Effector memory CD8-positive, alpha-beta T cell (primary cell): ENCODE measurements at regions not wholly inside any gene's neighbourhood (a gene's known extent, or its start where the extent isn't known, plus 50 kb on each side); places are given as distances from the start of the nearest gene placed in this dataset.

Experiments
- ATAC-seq: fragments of 150-1000 bp; cut with Tn5 transposase; replicated peaks from 2 replicates; pipeline ENCODE4 v1.10.0; 2021; ENCODE audit warnings: mild to moderate bottlenecking, moderate library complexity
- DNase-seq, 3 experiments: peaks; one replicate each; pipeline ENCODE4 v3.0.0; 2021
- H3K27ac Mint-ChIP-seq, 2 donors: one replicate each; pipeline ENCODE4 v1.8.0; 2022; ENCODE audit warnings: mild to moderate bottlenecking in 2 of 2, mixed read lengths in 2 of 2, moderate library complexity in 2 of 2
- H3K27me3 Mint-ChIP-seq, 2 donors: one replicate each; pipeline ENCODE4 v1.8.0; 2022; ENCODE audit warnings: mixed read lengths in 2 of 2
- H3K36me3 Mint-ChIP-seq: one replicate; pipeline ENCODE4 v1.8.0; 2022; ENCODE audit warnings: mild to moderate bottlenecking, moderate library complexity, mixed read lengths; ENCODE audit not compliant: insufficient read depth
- H3K4me1 Mint-ChIP-seq, 2 donors: one replicate each; pipeline ENCODE4 v1.8.0; 2022; ENCODE audit warnings: low read depth in 2 of 2, mixed read lengths in 2 of 2
- H3K4me3 Mint-ChIP-seq, 2 donors: one replicate each; pipeline ENCODE4 v1.8.0; 2022; ENCODE audit warnings: mild to moderate bottlenecking in 2 of 2, mixed read lengths in 2 of 2, moderate library complexity in 2 of 2
- H3K9me3 Mint-ChIP-seq, 2 donors: one replicate each; pipeline ENCODE4 v1.8.0; 2022; ENCODE audit warnings: mixed read lengths in 2 of 2

DNA sequence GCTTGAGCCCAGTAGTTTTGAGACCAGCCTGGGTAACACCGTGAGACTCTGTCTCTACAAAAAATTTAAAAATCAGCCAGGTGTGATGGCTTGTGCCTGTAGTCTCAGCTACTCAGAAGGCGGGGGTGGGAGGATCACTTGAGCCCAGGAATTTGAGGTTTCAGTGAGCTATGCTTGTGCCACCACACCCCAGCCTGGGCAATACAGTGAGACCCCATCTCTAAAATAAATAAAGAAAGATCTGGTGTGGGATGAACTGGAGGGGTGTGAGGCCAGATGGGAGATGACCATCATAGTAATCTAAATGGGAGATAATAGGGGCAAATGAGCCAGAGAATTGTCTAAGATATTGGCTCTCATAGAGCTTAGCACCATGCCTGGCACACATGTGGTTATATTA is 60.1 kb upstream of the TRABD2B start:
- H3K4me1 Mint-ChIP-seq: no peaks in the 10 kb centered on the region
- H3K27ac Mint-ChIP-seq: no peak overlapping the region
- no peak overlapping the region for H3K4me3 Mint-ChIP-seq
- no peaks in the 10 kb centered on the region for H3K9me3 Mint-ChIP-seq
- DNase-seq (no peak), ATAC-seq (no peak)
- peaks cover 19 to 56% of the 10 kb centered on the region in 2 donors for H3K27me3 Mint-ChIP-seq
- no peaks in the 10 kb centered on the region for H3K36me3 Mint-ChIP-seq

DNA sequence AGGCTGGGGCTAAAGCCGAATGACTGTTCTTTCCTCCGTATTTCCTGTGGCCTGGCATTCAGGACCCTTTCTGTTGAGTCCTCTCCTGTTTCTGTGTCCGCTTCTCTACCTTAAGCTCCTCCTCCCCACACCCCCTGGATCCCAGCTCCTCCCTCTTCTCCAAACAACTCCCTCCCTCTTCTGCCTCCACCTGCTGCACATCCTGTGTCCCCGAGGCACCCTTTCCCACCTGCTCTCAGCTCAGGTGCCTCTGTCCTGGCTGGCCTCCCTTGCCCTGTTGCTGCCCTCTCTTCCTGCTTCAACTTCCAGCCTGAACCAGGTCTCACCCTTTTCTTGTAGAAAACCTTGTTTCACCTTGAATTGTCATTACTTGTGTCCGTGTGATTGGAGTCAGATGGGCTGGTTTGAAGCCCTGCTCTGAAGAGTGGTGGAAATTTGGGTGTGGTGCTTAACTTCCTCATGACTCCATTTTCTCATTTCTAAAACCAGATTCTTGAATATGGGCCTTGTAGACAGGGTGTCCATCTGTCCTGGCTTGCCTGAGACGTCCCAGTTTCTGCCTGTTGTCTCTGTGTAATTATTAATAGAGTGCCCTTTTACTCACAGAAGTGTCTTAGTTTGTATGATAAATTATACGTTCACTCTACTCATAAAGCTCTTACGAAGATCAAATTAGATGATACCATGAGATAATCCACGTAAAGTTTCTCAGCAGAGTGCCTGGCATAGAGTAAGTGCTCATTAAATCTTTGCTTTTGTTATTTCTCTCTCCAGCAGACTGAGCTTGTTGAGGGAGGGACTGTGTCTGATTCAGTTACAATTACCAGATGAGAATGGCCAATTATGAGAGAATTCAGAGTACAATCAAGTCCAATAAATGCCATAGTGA is 58.9 kb upstream of the TRABD2B start:
- Mint-ChIP-seq H3K9me3 (no peaks in the 10 kb centered on the region), H3K4me3 (no peak overlapping the region), H3K4me1 (no peaks in the 10 kb centered on the region), H3K27me3 (peaks cover 19 to 59% of the 10 kb centered on the region in 2 donors), H3K36me3 (no peaks in the 10 kb centered on the region), H3K27ac (no peak overlapping the region)
- DNase-seq (no peak), ATAC-seq (no peak)

DNA sequence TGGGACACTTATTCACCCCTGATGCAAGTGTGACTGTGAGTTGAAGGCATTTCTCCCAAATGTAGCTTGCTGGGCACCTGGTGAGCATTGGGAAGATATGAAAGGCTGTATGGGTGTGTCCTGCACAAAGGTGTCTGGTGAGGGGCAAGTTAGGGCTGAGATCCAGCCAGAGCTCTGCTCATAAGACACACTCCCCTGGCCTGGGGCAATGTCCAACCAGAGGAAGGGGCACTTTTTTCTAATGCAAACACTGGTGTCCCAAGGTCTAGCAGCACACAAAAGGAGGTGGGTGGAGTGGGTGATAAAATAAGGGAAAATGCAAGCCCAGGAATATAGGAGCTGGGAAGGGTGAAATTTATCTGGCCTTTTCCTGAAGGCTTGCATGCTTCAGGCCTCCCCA is 57.0 kb upstream of the TRABD2B start:
- no peak overlapping the region for H3K4me3 Mint-ChIP-seq
- H3K36me3 Mint-ChIP-seq: no peaks in the 10 kb centered on the region
- no peak overlapping the region for H3K27ac Mint-ChIP-seq
- H3K27me3 Mint-ChIP-seq: peaks cover 30 to 72% of the 10 kb centered on the region in 2 donors
- no peaks in the 10 kb centered on the region for H3K4me1 Mint-ChIP-seq
- no peak for DNase-seq
- H3K9me3 Mint-ChIP-seq: no peaks in the 10 kb centered on the region
- ATAC-seq: no peak

- Mint-ChIP-seq H3K4me1 (no peaks in the 10 kb centered on the region), H3K27me3 (peaks cover 36 to 82% of the 10 kb centered on the region in 2 donors), H3K9me3 (no peaks in the 10 kb centered on the region), H3K27ac (no peak overlapping the region), H3K4me3 (no peak overlapping the region), H3K36me3 (no peaks in the 10 kb centered on the region)
- DNase-seq (no peak), ATAC-seq (no peak)
Measured at GRCh38 chr1:48052923-48053291, 55.7 kb upstream of the TRABD2B start.

GRCh38 chr1:48051466-48052126 is 54.4 kb upstream of the TRABD2B start:
- Mint-ChIP-seq H3K27ac (no peak overlapping the region), H3K36me3 (no peaks in the 10 kb centered on the region), H3K27me3 (peaks cover 28 to 81% of the 10 kb centered on the region in 2 donors), H3K9me3 (no peaks in the 10 kb centered on the region), H3K4me1 (no peaks in the 10 kb centered on the region), H3K4me3 (no peak overlapping the region)
- DNase-seq: no peak
- no peak for ATAC-seq

DNA sequence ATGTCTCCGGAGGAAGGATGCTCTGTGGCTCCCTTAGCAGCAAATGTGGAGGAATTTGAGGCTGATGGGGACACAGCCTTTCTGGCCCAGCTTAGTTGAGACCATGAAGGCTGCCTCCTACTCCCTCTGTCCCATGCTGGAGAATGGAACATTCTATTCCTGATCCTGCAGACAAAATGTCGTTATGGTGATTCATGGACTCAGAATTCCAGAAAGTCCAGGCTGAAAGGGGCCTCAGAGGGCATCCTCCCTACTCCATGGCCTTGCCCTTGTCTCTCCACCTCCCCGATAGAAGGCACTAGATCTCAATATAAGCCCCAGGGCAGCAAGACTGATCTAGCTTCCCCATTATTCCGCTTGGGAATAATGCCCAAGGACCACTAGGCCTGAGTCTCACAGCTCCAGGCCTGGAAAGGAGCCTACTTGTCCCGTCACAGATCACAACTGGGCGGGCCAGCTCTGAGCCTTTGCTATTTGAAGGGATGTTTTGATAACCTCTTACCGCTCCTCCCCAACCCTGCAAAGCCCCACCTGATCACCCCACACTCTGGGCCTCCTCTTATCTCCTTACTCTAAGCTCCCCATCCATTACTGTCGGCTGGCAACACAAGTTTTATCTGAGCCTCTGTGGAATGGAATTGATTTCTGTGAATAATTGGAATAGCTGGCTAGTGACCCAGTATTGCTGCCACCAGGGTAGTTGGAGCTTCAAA is 52.8 kb upstream of the TRABD2B start:
- Mint-ChIP-seq H3K9me3 (peaks cover 0 to 2% of the 10 kb centered on the region in 2 donors), H3K4me1 (peaks cover 0 to 3% of the 10 kb centered on the region in 2 donors), H3K4me3 (no peak overlapping the region), H3K27me3 (peaks cover 28 to 65% of the 10 kb centered on the region in 2 donors), H3K36me3 (no peaks in the 10 kb centered on the region), H3K27ac (no peak overlapping the region)
- no peak for ATAC-seq
- no peak for DNase-seq

- ATAC-seq (no peak), DNase-seq (no peak)
- Mint-ChIP-seq H3K4me1 (peaks cover 0 to 3% of the 10 kb centered on the region in 2 donors), H3K27ac (no peak overlapping the region), H3K27me3 (peaks cover 28 to 55% of the 10 kb centered on the region in 2 donors), H3K4me3 (no peak overlapping the region), H3K9me3 (peaks cover 0 to 2% of the 10 kb centered on the region in 2 donors), H3K36me3 (no peaks in the 10 kb centered on the region)
Measured at GRCh38 chr1:48048980-48049379, 51.8 kb upstream of the TRABD2B start.

DNA sequence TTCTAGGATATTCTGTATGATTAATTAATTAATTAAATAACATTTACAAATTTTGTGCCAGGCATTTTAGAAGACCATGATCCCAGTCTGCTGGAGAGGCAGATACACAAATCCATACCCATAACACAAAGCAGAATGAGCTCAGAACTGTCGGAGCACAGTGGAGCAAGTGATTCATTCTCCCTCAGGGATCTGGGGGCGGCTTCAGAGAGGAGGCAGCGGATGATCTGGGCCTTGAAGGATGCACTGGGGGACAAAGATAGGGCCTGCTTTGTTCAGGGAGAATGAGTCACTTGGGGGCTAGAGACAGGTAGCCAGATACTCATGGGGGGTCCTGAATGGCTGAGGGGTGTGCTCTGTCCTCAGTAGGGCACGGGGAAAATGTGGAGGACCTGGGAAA is 50.9 kb upstream of the TRABD2B start:
- H3K36me3 Mint-ChIP-seq: no peaks in the 10 kb centered on the region
- ATAC-seq: no peak
- H3K27ac Mint-ChIP-seq: no peak overlapping the region
- peaks cover 22 to 47% of the 10 kb centered on the region in 2 donors for H3K27me3 Mint-ChIP-seq
- DNase-seq: no peak
- H3K4me3 Mint-ChIP-seq: no peak overlapping the region
- peaks cover 0 to 3% of the 10 kb centered on the region in 2 donors for H3K4me1 Mint-ChIP-seq
- H3K9me3 Mint-ChIP-seq: peaks cover 0 to 2% of the 10 kb centered on the region in 2 donors

DNA sequence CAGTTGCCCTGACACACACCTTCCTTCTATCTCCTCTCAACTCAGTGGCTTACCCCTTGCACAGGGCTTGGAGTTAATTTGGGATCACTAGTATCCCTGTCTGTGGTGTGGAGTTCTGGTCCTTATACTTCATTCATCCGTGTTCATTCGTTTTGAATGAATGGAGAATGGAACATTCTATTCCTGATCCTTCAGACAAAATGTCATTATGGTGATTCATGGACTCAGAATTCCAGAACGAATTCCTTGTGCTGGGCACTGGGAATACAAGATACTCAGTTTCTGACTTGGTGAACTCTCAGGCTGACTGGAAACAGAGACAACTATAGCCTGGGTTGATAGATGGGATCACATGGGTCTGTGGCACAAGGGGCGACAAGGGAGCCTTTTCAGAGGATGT is 49.9 kb upstream of the TRABD2B start:
- H3K27me3 Mint-ChIP-seq: peaks cover 22 to 47% of the 10 kb centered on the region in 2 donors
- no peak for ATAC-seq
- no peak overlapping the region for H3K27ac Mint-ChIP-seq
- no peak for DNase-seq
- no peak overlapping the region for H3K4me3 Mint-ChIP-seq
- H3K4me1 Mint-ChIP-seq: peaks cover 0 to 3% of the 10 kb centered on the region in 2 donors
- peaks cover 0 to 2% of the 10 kb centered on the region in 2 donors for H3K9me3 Mint-ChIP-seq
- H3K36me3 Mint-ChIP-seq: no peaks in the 10 kb centered on the region
